Left lung (tissue), 4 donors: ENCODE measurements at regions not wholly inside any gene's neighbourhood (a gene's known extent, or its start where the extent isn't known, plus 50 kb on each side); places are given as distances from the start of the nearest gene placed in this dataset.
"Not testable (repeated sequence)": the region's sequence is repeated elsewhere in the genome, so short reads cannot be mapped to it uniquely, and the experiment has no call there.

ENCODE experiments used
- ATAC-seq: fragments of 200-7000 bp; cut with Tn5 transposase; one replicate; pipeline ENCODE4 v1.9.1; 2020; ENCODE audit warnings: moderate library complexity
- DNase-seq, 4 donors: peaks; one replicate each; pipeline ENCODE4 v3.0.0-alpha.2; 2013 to 2020
- H3K27ac ChIP-seq, 2 donors: fragments of 200-600 bp; sonication (generic) in 1 of 2; one replicate each; pipeline versions ENCODE4 v1.5.0 to v1.8.0; 2020 to 2021
- H3K27me3 ChIP-seq, 2 donors: fragments of 200-600 bp; sonication (generic) in 1 of 2; one replicate each; pipeline versions ENCODE4 v1.5.0 to v1.8.0; 2020 to 2021
- H3K36me3 ChIP-seq, 2 donors: fragments of 200-600 bp; sonication (generic) in 1 of 2; one replicate each; pipeline versions ENCODE4 v1.5.0 to v1.8.0; 2020 to 2021
- H3K4me1 ChIP-seq, 2 donors: fragments of 200-600 bp; one replicate each; pipeline ENCODE4 v1.8.0; 2021
- H3K4me3 ChIP-seq, 2 donors: fragments of 200-600 bp; sonication (generic) in 1 of 2; one replicate each; pipeline versions ENCODE4 v1.5.0 to v1.8.0; 2020 to 2021; ENCODE audit warnings: mild to moderate bottlenecking in 1 of 2
- H3K9me3 ChIP-seq, 2 donors: fragments of 200-600 bp; sonication (generic) in 1 of 2; one replicate each; pipeline versions ENCODE4 v1.5.0 to v1.8.0; 2020 to 2021
- CTCF ChIP-seq, 2 donors: fragments of 200-600 bp; sonication (generic) in 1 of 2; IDR thresholded peaks; one replicate each; pipeline versions ENCODE4 v1.5.0 to v1.8.0; 2021; ENCODE audit warnings: antibody characterized with exemption in 2 of 2
- intact Hi-C, 2 donors: fragments of 100-400 bp; cut with DNase I; formaldehyde crosslinking; loops; one replicate each; pipeline versions ENCODE4 v1.11.2 to v1.14.2; 2022
- donor health status: DM: no; HTN: yes; CAD: no.
- donor health status: DM: no; HTN: no; CAD: no.

GRCh38 chr7:57220746-57221145 lies 88.5 kb upstream of the ZNF479 start:
- no peak for DNase-seq
- H3K4me1 ChIP-seq: no peaks in the 10 kb centered on the region
- H3K9me3 ChIP-seq: peaks cover 0 to 91% of the 10 kb centered on the region in 2 donors
- H3K27ac ChIP-seq: no peak overlapping the region
- no peaks in the 10 kb centered on the region for H3K27me3 ChIP-seq
- TF ChIP-seq CTCF (IDR thresholded peaks at IDR 0.05): no peak
- no peak overlapping the region for H3K4me3 ChIP-seq
- H3K36me3 ChIP-seq: no peaks in the 10 kb centered on the region
- ATAC-seq: no peak
- intact Hi-C loops: no loop called here

GRCh38 chr7:57225666-57226065 lies 93.4 kb upstream of the ZNF479 start:
- no peak overlapping the region for H3K27ac ChIP-seq
- intact Hi-C loops: no loop called here
- no peak overlapping the region for H3K4me3 ChIP-seq
- no peaks in the 10 kb centered on the region for H3K27me3 ChIP-seq
- TF ChIP-seq CTCF (IDR thresholded peaks at IDR 0.05): no peak
- peaks cover 0 to 85% of the 10 kb centered on the region in 2 donors for H3K9me3 ChIP-seq
- no peak for ATAC-seq
- H3K36me3 ChIP-seq: no peaks in the 10 kb centered on the region
- no peak for DNase-seq
- no peaks in the 10 kb centered on the region for H3K4me1 ChIP-seq

- H3K4me3 ChIP-seq, intact Hi-C loops, H3K27me3 ChIP-seq, DNase-seq, H3K4me1 ChIP-seq, ATAC-seq, H3K27ac ChIP-seq, H3K36me3 ChIP-seq: not testable (repeated sequence)
- peaks cover 0 to 94% of the 10 kb centered on the region in 2 donors for H3K9me3 ChIP-seq
Measured at GRCh38 chr7:57241236-57241635, 109.0 kb upstream of the ZNF479 start.

GRCh38 chr7:57243551-57243950 lies 111.3 kb upstream of the ZNF479 start:
- H3K27ac ChIP-seq, H3K36me3 ChIP-seq, H3K4me3 ChIP-seq, H3K4me1 ChIP-seq, ATAC-seq, intact Hi-C loops, H3K27me3 ChIP-seq, DNase-seq: not testable (repeated sequence)
- peaks cover 0 to 93% of the 10 kb centered on the region in 2 donors for H3K9me3 ChIP-seq

- H3K4me1 ChIP-seq, H3K27ac ChIP-seq, H3K36me3 ChIP-seq, H3K4me3 ChIP-seq, H3K27me3 ChIP-seq, ATAC-seq, DNase-seq, intact Hi-C loops: not testable (repeated sequence)
- H3K9me3 ChIP-seq: peaks cover 0 to 91% of the 10 kb centered on the region in 2 donors
Measured at GRCh38 chr7:57244345-57244980, 112.2 kb upstream of the ZNF479 start.

- Histone ChIP-seq H3K36me3 (no peaks in the 10 kb centered on the region), H3K27me3 (no peaks in the 10 kb centered on the region), H3K9me3 (peaks cover 0 to 91% of the 10 kb centered on the region in 2 donors), H3K4me3 (no peak overlapping the region), H3K4me1 (no peaks in the 10 kb centered on the region), H3K27ac (no peak overlapping the region)
- intact Hi-C loops: no loop called here
- no peak for TF ChIP-seq CTCF (IDR thresholded peaks at IDR 0.05)
- DNase-seq (no peak), ATAC-seq (no peak)
Measured at GRCh38 chr7:57245206-57245605, 113.0 kb upstream of the ZNF479 start.

- no peak overlapping the region for H3K27ac ChIP-seq
- H3K27me3 ChIP-seq: no peaks in the 10 kb centered on the region
- H3K4me1 ChIP-seq: no peaks in the 10 kb centered on the region
- no peak for ATAC-seq
- H3K9me3 ChIP-seq: peaks cover 0 to 73% of the 10 kb centered on the region in 2 donors
- no peaks in the 10 kb centered on the region for H3K36me3 ChIP-seq
- intact Hi-C loops: no loop called here
- no peak for DNase-seq
- H3K4me3 ChIP-seq: no peak overlapping the region
- TF ChIP-seq CTCF (IDR thresholded peaks at IDR 0.05): no peak
Measured at GRCh38 chr7:57250801-57251200, 118.6 kb upstream of the ZNF479 start.
